ENCODE measurements at regions not wholly inside any gene's neighbourhood (a gene's known extent, or its start where the extent isn't known, plus 50 kb on each side); places are given as distances from the start of the nearest gene placed in this dataset.

DNA sequence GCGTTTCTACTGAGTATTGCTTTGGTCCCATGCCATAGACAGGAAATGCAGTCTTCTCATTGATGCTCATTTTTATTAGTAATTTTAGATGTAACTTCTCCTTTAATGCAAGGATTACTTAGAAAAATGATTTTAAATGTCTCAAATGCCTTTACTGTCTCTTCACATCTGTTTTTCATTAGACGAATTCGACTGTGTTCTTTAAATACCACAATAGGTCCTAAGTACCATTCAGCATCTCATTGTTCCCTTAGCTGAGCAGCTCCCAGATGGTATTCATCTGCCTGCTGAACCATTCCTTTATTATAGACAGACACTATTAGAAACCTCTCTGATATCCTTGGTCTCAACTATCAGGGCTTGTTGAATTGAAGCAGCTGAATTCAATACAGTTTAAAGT, 113.6 kb downstream of the LSMEM1 start:
- DNase-seq (ENCODE audit: low spot score) = no peak

DNA sequence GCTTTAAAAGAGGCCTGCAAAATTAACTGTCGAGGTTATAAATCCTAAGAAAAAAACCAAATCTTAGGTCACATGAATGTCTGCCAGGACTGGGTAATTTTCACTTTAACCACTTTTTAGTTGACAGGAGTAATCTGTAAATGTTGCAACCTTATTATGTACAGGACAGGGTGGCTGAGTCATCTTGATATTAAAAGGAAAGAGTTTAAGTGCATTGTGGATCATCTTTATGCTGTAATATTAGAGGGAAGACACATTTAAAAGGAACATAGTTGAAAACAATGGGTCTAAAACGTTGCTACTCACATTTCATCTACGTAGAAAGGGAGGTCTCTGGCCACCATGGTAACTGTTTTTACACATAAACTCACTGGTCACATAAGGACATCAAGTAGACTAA, 115.5 kb downstream of the LSMEM1 start:
- no peak for DNase-seq (ENCODE audit: low spot score)

DNA sequence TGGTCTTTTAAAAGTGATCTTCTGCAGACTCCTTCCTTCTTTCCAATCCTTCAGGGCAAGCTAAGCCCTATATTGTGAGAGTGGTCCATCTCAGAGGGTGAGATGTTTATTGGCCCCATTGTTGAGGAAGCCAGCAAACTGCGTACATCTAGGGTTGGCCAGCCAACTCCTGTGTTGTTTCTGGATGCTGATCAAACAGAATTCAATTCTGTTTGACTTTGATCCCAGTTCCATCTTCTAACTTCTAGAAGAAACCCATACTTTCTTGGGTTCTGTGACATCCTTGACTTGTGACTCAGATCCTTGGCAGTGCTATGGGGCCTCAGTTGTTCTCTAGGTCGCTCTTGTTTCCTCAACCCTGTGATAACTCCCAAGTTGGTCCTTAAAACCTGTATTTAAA, 116.2 kb downstream of the LSMEM1 start:
- no peak for DNase-seq (ENCODE audit: low spot score)

DNA sequence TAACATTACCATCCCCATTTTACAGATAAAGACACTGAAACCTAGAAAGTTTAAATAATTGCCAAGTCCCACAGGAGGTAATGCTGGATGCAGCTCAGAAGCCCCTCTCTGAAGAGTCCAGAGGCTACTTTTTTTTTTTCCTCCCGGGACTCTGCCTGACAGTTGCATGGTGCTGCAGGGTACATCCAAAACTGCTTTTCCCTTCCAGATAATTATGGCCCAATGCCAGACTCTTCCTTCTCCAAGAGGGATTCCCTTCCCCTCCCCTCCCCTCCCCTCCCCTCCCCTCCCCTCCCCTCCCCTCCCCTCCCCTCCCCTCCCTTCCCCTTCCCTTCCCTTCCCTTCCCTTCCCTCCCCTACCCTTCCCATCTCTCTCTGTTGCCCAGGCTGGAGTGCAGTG, 122.9 kb downstream of the LSMEM1 start:
- no peak for DNase-seq (ENCODE audit: low spot score)

DNA sequence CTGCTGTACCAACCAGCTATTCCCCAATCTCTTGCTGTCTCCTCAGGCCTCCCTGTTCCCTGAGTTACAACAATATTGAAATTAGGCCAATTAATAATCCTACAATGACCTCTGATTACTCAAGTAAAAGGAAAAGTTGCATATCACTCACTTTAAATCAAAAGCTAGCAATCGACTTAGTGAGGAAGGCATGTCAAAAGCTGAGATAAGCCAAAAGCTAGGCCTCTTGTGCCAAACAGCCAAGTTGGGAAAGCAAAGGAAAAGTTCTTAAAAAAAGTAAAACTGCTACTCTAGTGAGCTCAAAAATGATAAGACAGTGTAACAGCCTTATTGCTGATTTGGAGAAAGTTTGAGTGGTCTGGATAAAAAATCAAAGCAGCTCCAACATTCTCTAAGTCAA, 129.8 kb downstream of the LSMEM1 start:
- no peak for DNase-seq (ENCODE audit: low spot score)

DNA sequence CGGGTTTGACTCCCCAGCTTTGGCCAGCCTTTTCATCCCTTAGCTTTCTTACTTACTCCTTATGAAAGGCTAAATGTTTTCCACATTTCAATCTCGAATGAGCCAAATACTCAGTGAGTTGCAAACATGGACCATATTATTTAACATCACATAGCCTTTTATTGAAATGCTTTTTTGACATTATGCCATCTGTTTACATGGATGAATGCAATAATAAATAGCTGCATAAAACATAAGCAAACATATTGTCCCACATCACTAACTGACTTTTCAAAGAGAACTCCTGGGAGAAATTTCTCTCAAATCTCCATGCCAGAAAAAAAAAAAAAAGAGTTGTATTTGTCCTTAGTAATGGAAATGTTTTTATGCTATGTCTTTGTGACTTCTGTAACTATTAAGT, 134.9 kb downstream of the LSMEM1 start:
- DNase-seq (ENCODE audit: low spot score) = no peak

DNA sequence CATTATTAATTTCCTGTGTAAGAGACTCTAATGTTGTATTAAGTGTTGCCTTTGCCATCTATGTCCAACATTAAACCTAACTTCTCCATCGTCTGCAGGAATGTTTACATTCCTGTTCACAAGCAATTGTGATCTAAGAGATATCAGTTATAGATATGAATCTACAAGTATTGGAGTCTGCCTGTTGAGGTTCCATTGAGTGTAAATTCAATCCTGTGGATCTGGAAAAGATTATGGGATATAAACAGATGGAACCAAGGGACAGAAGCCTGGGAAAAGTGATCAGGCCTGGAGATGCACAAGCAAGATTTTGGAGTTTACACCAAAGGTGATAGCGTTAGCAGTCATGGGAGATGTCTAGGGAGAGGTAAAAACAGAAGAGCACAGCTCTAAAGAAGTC, 135.5 kb downstream of the LSMEM1 start:
- no peak for DNase-seq (ENCODE audit: low spot score)

DNA sequence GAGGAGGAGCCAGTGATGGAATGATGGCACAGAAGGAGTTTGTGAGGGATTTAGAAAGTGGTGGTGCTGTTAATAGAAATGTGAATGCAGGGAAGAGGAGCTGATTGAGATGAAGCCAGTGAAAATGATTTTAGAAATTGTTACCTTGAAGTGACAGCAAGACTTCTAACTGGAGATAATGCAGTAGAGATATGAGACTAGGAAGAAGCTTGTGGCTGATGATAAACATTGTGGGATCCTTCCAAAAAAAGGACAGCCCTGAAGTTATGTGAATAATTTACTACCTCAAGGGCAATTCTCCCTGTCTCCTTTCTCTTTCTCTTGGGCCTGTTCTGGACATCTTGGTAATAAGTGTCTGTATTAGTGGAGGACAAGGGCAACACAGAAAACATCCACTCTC, 138.6 kb downstream of the LSMEM1 start:
- DNase-seq (ENCODE audit: low spot score) = no peak

DNA sequence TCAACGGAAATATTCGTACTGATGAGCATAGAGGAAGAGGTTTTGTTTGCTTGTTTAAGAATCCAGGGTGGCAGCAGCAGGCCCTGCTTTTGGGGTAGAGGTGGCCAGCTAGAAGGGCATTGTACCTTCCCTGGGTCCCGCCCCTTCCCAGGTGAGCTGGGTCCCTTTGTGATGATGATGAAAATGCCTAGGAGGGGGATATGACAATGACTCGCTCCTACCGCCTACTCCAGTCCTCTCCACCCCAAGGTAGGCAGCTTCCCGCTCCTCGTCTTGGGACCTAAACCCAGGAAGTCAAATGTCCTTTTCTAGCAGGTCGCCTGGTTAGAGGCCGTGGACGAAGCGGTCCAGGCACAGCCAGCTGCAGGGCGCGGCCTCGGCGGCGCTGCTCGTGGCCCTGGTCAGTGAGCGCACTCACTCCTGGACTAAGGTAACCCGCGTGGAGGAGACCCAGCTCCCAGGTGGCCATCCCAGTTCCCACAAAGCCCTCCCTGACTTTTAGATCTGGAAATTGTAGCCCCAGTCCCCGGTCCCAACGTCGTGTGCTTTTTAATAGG, 141.4 kb downstream of the LSMEM1 start:
- no peak for DNase-seq (ENCODE audit: low spot score)

DNA sequence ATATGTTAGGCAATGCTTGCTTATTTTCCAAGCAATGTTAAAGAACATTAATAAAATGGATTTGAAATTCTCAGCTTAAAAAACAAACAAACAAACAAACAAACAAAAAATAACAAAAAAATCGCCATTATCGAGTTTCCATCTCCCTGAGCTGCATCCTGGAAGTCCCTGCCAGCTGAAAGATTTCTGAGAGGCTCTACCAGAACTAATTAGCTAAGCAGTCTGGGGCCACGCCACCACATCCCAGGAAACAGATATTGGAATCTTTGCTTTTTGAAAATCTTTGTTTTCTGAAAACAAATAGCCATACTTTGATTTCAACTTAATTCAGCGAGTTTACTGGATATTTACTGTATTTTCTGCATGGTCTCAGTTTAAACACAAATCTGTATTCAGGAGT, 143.6 kb downstream of the LSMEM1 start:
- no peak for DNase-seq (ENCODE audit: low spot score)

DNA sequence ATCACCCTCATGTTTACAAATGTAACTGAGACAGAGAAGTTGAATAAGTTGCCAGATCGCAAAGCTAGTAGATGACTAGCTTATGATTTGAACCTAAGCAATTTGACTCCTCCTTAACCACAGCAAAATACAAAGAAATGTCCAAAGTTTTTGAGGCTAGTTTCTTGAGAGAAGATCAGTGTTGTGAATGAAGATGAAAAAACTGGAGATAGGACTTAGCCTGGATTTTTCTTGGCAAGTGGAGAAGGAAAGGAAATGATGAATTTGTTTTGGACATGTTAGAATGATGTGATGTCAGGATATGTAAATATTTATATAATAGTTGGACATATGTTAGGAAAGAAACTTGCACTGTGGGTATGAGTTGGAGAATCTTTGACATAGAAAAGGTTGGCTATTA, 149.8 kb downstream of the LSMEM1 start:
- no peak for DNase-seq (ENCODE audit: low spot score)

DNA sequence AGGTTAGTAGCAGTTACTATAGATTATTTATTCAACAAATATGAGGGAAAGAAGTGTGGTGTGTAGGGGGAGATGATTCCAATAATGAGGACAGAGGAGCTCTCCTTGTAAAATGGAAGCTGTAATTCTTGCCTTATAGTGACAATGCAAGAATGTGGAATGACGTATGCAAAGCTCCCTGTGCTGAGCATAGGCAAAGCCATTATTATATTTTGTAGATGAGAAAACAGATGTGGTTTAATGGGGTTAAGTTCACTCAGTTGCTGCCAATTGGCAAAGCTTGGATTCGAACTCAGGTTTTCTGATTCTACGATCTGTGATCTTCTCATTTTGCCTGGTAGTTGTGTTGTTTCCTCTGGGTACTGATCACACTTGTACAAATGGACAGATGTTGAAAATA, 153.3 kb downstream of the LSMEM1 start:
- DNase-seq (ENCODE audit: low spot score) = no peak

DNA sequence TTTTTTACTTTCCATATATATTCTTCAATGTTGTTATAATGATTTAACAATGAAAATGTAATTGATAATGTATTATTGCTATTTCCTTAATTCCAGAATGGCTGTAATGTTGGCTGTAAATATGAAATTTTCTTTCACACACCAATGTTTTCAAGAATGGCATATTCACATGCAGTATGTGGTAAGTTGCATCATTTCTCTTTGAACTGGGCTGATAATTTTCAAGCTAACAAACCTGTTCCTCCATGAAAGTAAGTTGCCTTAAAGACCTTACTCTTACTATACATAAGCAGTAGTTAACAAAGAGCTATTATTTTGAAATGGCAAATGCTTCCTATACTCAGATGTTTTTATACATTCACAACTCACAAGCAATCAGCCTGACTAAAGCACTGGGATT, 154.5 kb downstream of the TMEM168 start:
- no peak for DNase-seq (ENCODE audit: low spot score)

DNA sequence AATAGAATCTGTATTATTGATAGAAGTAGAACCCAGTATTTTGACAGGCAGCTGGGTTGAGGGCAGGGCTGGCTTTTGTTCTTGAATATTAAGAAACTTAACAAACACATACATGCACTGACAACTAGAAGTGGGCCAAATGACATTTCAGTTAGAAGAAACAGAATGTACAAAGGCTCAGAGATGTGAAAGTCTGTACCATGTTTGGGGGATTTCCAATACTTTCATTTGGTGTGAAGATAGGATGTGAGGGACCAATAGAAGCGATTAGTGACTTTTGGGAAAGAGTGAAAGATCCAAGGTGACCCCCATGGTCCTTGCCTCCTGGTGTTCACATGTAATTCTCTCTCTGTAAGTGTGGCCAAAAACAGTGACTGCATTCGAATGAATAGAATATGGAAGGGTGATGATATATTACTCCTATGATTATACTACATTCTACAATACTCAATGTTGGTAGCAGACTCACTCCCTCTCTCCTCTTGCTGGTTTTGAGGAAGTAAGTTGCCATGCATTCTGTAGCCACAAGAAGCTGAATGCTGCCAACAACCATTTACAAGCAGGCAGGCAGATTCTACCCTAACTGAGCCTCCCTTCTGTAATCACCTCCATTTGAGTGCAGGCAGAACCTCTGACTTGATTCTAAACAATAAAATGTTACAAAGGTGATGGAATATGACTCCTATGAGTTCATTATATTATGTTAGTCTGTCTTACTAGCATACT, 151.4 kb downstream of the TMEM168 start:
- no peak for DNase-seq (ENCODE audit: low spot score)

DNA sequence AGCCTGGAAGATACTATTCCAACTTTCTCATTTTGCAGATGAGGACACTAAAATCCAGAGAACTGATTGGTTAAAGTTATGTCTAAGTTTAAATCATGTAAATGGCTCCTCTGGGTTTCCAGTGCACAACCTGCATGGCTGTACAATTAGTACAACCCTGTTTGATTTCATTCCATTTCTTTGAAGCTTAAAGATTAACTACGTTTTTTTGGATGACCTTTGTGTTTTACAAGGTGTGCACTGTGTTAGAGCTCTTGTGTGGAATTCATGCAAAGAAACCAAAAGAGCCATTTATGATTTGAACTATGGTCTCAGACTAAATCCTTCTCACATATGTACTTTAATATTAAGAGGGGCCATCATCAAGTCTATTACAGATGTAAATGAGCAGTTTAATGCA, 149.5 kb downstream of the TMEM168 start:
- DNase-seq (ENCODE audit: low spot score) = no peak

DNA sequence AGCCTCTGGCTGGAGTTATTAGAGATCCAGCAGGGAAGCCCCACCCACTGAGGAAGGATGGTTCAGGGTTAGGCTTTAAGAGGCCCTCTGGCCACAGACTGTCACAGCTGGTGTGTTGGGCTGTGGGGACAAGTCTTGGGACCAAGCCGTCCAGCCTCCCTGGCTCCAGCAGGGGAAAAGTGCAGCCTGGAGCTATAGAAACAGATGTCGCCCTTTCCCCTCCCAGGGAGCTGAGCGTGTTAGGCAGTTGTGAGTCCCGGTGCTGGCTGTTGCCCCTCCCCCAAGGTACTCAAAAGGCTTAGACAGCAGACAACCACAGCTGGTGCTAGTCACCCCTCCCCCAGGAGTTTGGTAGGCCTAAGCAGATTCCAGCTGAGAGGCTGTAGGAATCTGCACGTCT, 143.4 kb downstream of the TMEM168 start:
- DNase-seq (ENCODE audit: low spot score) = no peak

DNA sequence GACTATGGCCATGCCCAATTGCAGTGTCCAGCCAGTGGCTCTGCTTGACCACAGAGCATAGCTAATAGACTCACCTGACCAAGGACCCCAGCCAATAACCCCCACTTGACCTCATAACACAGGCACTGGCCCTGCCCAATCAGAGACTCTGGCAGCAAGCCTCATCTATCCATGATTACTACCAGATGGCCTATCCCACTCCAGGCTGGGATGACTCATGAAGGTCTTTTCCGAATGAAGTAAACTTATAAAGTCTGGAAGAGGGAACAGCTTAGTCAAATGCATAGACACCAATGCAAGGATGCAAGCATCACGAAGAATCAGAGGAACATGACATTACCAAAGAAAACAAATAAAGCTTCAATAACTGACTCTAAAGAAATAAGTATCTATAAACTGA, 141.4 kb downstream of the TMEM168 start:
- no peak for DNase-seq (ENCODE audit: low spot score)

DNA sequence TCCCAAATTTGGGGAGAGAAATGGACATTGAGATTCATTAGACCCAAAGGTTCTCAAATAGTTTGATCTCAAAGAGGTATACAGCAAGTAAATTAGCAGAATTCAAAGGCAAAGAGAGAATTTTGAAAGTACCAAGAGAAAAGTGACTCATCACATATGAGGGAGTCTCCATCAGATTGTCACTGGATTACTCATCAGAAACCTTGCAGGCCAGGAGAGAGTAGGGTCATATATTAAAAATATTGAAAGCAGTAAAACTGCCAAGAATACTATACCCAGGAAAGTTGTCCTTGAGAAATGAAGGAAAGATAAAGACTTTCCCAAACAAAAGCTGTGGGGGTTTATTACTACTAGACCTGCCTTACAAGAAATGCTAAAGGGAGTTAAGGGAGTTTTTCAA, 140.6 kb downstream of the TMEM168 start:
- no peak for DNase-seq (ENCODE audit: low spot score)

DNA sequence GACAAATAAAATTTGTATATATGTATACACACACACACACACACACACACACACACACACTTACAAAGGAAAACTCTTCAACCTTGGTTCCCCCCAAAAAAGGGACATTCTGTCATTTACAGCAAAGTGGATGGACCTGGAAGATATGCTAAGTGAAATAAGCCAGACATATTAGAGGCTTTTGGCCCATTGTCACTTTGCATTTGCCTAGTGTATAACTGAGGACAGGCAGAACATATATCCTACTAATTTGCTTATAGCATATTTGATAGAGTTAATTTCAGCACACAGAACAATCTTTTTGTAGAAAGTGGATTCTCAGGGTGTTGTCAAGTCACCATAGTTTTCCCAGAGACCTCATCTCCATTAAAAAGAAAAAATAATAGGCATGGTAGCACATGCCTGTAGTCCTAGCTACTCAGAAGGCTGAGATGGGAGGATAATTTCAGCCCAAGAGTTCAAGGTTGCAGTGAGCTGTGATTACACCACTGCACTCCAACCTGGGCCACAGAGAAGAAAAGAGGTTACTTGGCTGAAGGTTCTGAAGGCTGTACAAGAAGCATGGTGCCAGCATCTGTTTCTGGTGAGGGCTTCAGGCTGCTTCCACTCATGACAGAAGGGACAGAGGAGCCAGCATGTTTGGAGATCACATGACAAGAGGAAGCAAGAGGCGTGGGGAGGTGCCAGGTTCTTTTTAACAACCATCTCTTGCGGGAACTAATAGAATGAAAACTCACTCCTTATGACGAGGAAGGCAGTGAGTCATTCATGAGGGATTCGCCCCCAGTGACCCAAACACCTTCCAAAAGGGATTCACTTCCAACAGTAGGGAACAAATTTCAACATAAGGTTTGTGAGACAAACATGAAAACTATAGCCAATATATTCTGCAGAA, 135.6 kb downstream of the TMEM168 start:
- DNase-seq (ENCODE audit: low spot score) = no peak

DNA sequence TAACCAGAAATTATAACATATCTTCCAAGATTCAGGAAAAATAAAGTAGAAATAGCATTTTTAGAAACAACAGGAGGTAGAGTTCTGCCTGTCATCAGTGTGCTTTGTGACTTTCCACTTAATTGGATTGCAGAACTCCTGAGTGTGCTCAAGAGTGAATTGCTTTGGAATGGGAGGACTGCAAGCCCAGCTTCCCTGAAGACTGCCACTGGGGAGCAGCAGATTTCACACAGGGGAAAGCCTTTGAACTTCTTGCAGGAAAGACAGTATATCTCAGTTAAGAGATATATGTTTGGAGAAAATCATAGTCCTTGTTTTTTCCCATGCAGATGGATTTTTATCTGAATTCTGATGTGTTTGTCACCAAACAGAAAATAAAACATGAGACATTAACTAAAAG, 124.5 kb downstream of the TMEM168 start:
- no peak for DNase-seq (ENCODE audit: low spot score)

DNA sequence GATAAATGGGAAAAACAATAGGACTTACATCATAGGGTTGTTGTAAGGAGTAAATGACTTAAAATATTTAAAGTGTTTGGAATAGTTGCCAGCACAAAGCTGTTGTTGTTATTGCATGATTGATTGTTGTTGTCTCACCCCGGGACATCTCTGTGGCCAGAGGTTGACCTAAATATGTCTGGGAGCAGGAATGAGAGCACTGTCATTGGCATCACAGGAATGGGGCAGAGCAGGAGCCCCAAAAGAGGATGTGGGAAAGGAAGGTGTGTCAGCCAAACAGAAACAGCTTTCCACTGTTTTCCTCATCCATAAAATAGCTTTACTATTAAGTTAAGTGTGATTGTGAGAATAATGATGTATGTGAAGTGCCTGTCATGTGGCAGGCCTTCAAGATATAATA, 121.6 kb downstream of the TMEM168 start:
- no peak for DNase-seq (ENCODE audit: low spot score)

DNA sequence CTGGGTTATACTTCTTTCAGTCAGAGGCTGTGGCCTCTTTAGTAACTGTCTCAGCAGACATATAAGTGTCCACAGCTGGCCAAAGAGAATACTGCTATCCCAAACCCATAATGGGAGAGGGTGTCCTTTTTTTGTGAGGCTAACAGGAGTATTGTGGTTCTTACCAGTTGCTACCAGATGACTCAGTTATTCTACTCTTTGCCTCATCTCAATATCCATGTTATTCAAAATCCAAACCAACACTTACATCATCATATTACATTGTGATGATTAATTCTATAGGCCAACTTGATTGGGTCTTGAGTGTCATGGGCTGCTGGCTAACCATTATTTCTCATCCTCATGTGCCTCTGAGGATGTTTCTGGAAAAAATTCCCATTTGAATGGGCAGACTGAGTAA, 120.9 kb downstream of the TMEM168 start:
- no peak for DNase-seq (ENCODE audit: low spot score)

DNA sequence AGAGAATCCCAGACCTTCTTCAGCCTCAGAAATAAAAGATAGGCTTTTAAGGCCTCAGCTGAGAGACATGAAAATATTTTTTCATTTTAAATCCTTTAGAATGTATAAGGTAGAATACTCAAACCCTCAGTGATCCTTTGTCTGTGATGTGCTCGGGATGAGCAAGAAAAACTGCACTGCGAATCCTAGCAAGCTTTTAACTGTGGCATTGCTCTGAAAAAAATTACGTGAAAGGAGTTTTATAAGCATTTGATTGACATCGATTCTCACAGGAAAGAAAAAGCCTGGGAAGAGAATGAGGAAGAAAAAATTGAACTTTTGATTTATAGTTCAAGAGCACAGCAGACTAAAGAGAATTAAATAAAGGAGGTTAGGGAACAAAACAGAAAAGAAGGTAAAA, 120.0 kb downstream of the TMEM168 start:
- no peak for DNase-seq (ENCODE audit: low spot score)

Data from AG08395 (cell line).